Bronchial epithelial cell (primary cell): ENCODE measurements at regions not wholly inside any gene's neighbourhood (a gene's known extent, or its start where the extent isn't known, plus 50 kb on each side); places are given as distances from the start of the nearest gene placed in this dataset.

Source experiments
- DNase-seq: peaks from one replicate; pipeline ENCODE4 v3.0.0-alpha.2; 2010; ENCODE audit warnings: low read depth
- FAIRE-seq: peaks from 2 replicates; lab custom pipeline; 2011; peaks lifted over from hg19 to GRCh38; lab: Jason Lieb, UNC
- H3K27me3 ChIP-seq: 2 replicates; pipeline ENCODE4 v1.5.1; 2011; ENCODE audit warnings: low read length; ENCODE audit not compliant: control insufficient read depth, insufficient read depth
- H3K36me3 ChIP-seq: 2 replicates; pipeline ENCODE4 v1.5.1; 2011; ENCODE audit warnings: low read length; ENCODE audit not compliant: control insufficient read depth, insufficient read depth
- H3K4me3 ChIP-seq: 2 replicates; pipeline ENCODE4 v1.5.1; 2011; ENCODE audit warnings: mild to moderate bottlenecking, low read depth, low read length, control low read depth
- TF ChIP-seq, protein P1 (sequence below): IDR thresholded peaks from 2 replicates; pipeline ENCODE4 v1.5.1; 2011; ENCODE audit warnings: mild to moderate bottlenecking, moderate library complexity, low read length, control low read depth, inconsistent platforms; ENCODE audit not compliant: insufficient read depth, severe bottlenecking

DNA sequence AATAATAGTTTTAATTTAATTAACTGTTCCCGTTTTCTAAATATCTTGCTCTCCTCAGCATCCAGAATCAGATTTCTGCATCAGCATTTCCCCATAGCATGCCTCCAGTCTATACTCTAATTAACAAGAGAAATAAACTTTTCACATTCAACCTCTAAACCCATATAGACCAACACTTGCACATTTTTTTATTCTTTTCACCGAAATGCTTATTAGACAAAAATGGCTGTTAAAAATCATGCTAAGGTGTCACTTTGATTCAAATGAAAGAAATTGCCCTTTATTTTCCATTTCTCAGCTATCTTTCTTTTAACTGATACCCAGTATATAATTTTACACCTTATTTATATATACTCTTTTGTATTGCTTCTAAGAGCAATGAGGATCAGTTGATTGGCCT lies 1107.1 kb upstream of the EPHA6 start:
- no peak overlapping the region for H3K4me3 ChIP-seq
- H3K36me3 ChIP-seq = no peaks in the 10 kb centered on the region
- FAIRE-seq (no peak), DNase-seq (no peak)
- TF ChIP-seq, protein P1, sequence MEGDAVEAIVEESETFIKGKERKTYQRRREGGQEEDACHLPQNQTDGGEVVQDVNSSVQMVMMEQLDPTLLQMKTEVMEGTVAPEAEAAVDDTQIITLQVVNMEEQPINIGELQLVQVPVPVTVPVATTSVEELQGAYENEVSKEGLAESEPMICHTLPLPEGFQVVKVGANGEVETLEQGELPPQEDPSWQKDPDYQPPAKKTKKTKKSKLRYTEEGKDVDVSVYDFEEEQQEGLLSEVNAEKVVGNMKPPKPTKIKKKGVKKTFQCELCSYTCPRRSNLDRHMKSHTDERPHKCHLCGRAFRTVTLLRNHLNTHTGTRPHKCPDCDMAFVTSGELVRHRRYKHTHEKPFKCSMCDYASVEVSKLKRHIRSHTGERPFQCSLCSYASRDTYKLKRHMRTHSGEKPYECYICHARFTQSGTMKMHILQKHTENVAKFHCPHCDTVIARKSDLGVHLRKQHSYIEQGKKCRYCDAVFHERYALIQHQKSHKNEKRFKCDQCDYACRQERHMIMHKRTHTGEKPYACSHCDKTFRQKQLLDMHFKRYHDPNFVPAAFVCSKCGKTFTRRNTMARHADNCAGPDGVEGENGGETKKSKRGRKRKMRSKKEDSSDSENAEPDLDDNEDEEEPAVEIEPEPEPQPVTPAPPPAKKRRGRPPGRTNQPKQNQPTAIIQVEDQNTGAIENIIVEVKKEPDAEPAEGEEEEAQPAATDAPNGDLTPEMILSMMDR = no peak
- no peaks in the 10 kb centered on the region for H3K27me3 ChIP-seq

DNA sequence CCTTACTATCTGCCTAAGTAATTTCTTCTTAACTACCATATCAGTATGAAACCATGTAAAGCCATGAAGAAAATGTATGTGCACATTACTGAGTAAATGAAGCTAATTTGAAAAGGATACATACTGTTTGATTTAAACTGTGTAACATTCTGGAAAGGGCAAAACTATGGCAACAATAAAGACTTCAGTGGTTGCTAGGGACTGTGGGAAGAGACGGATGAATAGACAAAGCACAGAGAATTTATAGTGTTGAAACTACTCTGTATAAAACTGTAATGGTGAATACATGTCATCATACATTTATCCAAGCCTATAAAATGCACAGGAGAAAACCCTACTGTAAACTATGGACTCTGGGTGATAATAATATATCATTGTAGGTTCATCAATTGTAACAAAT lies 1103.7 kb upstream of the EPHA6 start:
- FAIRE-seq (no peak), DNase-seq (no peak)
- no peaks in the 10 kb centered on the region for H3K27me3 ChIP-seq
- H3K36me3 ChIP-seq = no peaks in the 10 kb centered on the region
- TF ChIP-seq, protein P1 = no peak
- no peak overlapping the region for H3K4me3 ChIP-seq

DNA sequence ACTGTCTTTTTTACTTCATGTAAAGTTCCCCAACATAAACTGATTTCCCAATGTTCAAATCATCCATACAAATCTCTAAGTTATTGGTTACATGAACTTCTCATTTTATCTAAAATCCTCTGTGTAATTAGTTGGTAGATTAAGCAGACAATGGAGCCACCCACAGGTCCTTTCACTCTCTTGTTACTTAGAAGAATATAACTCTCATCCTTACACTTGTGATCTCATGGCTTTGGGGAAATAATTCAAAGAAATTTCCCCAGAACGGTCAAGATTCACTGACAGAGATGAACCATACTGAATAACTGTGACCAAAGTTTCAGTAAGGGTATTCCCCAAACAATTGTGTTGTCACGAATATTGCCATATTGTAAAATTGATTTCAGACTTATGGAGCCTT lies 1102.6 kb upstream of the EPHA6 start:
- Histone ChIP-seq H3K36me3 (no peaks in the 10 kb centered on the region), H3K27me3 (no peaks in the 10 kb centered on the region), H3K4me3 (no peak overlapping the region)
- no peak for FAIRE-seq
- DNase-seq = no peak
- TF ChIP-seq, protein P1 = no peak

DNA sequence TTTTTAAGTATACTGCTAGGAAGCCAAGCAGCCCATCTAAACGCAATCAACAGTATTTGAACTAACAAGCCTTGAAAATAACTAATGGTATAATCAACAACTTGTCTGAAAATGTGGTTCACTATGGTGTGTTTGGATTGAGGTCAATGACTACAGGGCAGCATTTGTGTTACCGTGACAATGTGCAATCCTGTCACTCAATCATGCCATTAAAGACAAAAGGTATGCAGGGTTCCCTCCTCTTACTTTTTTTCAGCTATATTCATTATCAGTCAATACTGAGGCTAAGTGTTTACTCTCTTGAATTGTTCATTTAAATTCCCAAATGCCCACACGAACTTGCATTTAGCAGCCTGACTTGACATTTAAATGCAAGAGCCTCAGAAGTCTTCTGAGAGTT lies 1099.3 kb upstream of the EPHA6 start:
- H3K4me3 ChIP-seq = no peak overlapping the region
- H3K36me3 ChIP-seq = no peaks in the 10 kb centered on the region
- no peaks in the 10 kb centered on the region for H3K27me3 ChIP-seq
- DNase-seq (no peak), FAIRE-seq (no peak)
- TF ChIP-seq, protein P1 = no peak

DNA sequence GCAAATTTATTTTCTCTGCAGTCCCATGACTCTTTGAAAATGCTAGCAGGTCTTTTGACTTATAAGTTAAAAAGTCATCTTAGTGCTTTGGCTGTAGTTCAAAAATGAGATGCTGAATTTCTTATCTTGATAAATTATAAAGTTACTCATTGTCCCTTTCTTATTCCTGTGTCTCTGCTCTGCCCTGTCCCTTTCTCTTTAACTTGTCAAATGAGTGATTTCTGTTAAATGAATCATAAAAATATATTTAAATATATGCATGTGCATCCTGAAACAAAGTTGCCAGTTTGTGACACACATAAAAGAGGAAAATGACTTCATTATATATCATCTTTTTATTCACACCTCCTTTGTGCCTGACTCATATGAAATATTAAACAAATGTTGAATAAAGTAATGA lies 1097.3 kb upstream of the EPHA6 start:
- DNase-seq (no peak), FAIRE-seq (no peak)
- TF ChIP-seq, protein P1 = no peak
- Histone ChIP-seq H3K36me3 (no peaks in the 10 kb centered on the region), H3K27me3 (no peaks in the 10 kb centered on the region), H3K4me3 (no peak overlapping the region)

DNA sequence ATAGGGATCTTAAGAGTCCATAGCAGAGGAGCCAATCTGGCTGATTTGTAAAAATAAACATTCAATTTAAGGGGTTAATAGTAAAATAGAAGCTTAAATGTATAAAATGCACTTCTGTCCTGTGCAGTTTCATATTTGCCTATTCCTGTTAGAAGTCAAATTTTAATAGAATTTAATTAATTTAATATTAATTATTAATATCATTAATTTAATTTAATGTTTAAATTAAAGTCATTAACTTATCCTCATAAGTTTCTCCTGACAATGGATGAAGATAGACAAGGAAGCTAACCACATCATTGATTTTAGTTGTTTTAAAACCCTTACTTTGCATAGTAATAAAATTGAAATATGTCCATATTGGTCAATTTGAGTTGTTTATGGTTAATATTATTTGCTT lies 1096.2 kb upstream of the EPHA6 start:
- FAIRE-seq = no peak
- no peak overlapping the region for H3K4me3 ChIP-seq
- H3K36me3 ChIP-seq = no peaks in the 10 kb centered on the region
- TF ChIP-seq, protein P1 = no peak
- no peak for DNase-seq
- H3K27me3 ChIP-seq = no peaks in the 10 kb centered on the region
